HG03139 (cell line): ENCODE measurements at regions not wholly inside any gene's neighbourhood (a gene's known extent, or its start where the extent isn't known, plus 50 kb on each side); places are given as distances from the start of the nearest gene placed in this dataset.
"Not testable (repeated sequence)": the region's sequence is repeated elsewhere in the genome, so short reads cannot be mapped to it uniquely, and the experiment has no call there.

ENCODE experiments used
- ATAC-seq: cut with Tn5 transposase; IDR thresholded peaks from one replicate; pipeline ENCODE4 v1.9.1; 2021; ENCODE audit not compliant: unreplicated experiment

GRCh38 chr1:149635290-149635899, 51.7 kb downstream of the PPIAL4C start:
- not testable (repeated sequence) for ATAC-seq

- ATAC-seq, result peak; percentile 74
Measured at GRCh38 chr1:149636286-149637122, 52.9 kb downstream of the PPIAL4C start.

GRCh38 chr1:149638481-149638880, 54.8 kb downstream of the PPIAL4C start:
- ATAC-seq, result not testable (repeated sequence)

- not testable (repeated sequence) for ATAC-seq
Measured at GRCh38 chr1:149638901-149639658, 55.4 kb downstream of the PPIAL4C start.

GRCh38 chr1:149641179-149641578, 57.5 kb downstream of the PPIAL4C start:
- ATAC-seq, result not testable (repeated sequence)

- ATAC-seq, result not testable (repeated sequence)
Measured at GRCh38 chr1:149644818-149645217, 61.2 kb downstream of the PPIAL4C start.

- not testable (repeated sequence) for ATAC-seq
Measured at GRCh38 chr1:149646360-149647017, 62.8 kb downstream of the PPIAL4C start.

- not testable (repeated sequence) for ATAC-seq
Measured at GRCh38 chr1:149647018-149647373, 63.3 kb downstream of the PPIAL4C start.

- not testable (repeated sequence) for ATAC-seq
Measured at GRCh38 chr1:149657750-149658149, 74.1 kb downstream of the PPIAL4C start.

- not testable (repeated sequence) for ATAC-seq
Measured at GRCh38 chr1:149658175-149658574, 74.5 kb downstream of the PPIAL4C start.

- ATAC-seq, result not testable (repeated sequence)
Measured at GRCh38 chr1:149664624-149665023, 81.0 kb downstream of the PPIAL4C start.

- ATAC-seq, result not testable (repeated sequence)
Measured at GRCh38 chr1:149665033-149665432, 81.4 kb downstream of the PPIAL4C start.

GRCh38 chr1:149665528-149665927, 81.9 kb downstream of the PPIAL4C start:
- ATAC-seq, result not testable (repeated sequence)

GRCh38 chr1:149673231-149673909, 89.7 kb downstream of the PPIAL4C start:
- not testable (repeated sequence) for ATAC-seq

- ATAC-seq, result not testable (repeated sequence)
Measured at GRCh38 chr1:149674921-149675320, 91.3 kb downstream of the PPIAL4C start.

- ATAC-seq, result not testable (repeated sequence)
Measured at GRCh38 chr1:149677359-149677758, 93.7 kb downstream of the PPIAL4C start.

- not testable (repeated sequence) for ATAC-seq
Measured at GRCh38 chr1:149686593-149687238, 95.8 kb upstream of the FCGR1A start.

- not testable (repeated sequence) for ATAC-seq
Measured at GRCh38 chr1:149691399-149691798, 91.1 kb upstream of the FCGR1A start.

GRCh38 chr1:149692804-149693539, 89.5 kb upstream of the FCGR1A start:
- not testable (repeated sequence) for ATAC-seq
